Stimulated activated CD4-positive, alpha-beta T cell treated with anti-CD3 and anti-CD28 coated beads, Interleukin-15, amount 100 ng/mL, for 24 hours (primary cell): ENCODE measurements at regions not wholly inside any gene's neighbourhood (a gene's known extent, or its start where the extent isn't known, plus 50 kb on each side); places are given as distances from the start of the nearest gene placed in this dataset.
"Not testable (repeated sequence)": the region's sequence is repeated elsewhere in the genome, so short reads cannot be mapped to it uniquely, and the experiment has no call there.

Experiments
- DNase-seq: peaks from one replicate; pipeline ENCODE4 v3.0.0-alpha.2; 2020

GRCh38 chr18:2197946-2198345, 373.4 kb downstream of the METTL4 start:
- no peak for DNase-seq

GRCh38 chr18:2199060-2199459, 372.2 kb downstream of the METTL4 start:
- no peak for DNase-seq

GRCh38 chr18:2201036-2201600, 370.2 kb downstream of the METTL4 start:
- DNase-seq = no peak

GRCh38 chr18:2204736-2205135, 366.6 kb downstream of the METTL4 start:
- DNase-seq = no peak

GRCh38 chr18:2207294-2207693, 364.0 kb downstream of the METTL4 start:
- no peak for DNase-seq

- DNase-seq = no peak
Observed at GRCh38 chr18:2212598-2213205, 358.6 kb downstream of the METTL4 start.

- no peak for DNase-seq
Observed at GRCh38 chr18:2213905-2214304, 357.4 kb downstream of the METTL4 start.

- no peak for DNase-seq
Observed at GRCh38 chr18:2217356-2217755, 353.9 kb downstream of the METTL4 start.

GRCh38 chr18:2218101-2218500, 353.2 kb downstream of the METTL4 start:
- DNase-seq = no peak

GRCh38 chr18:2219706-2220105, 351.6 kb downstream of the METTL4 start:
- no peak for DNase-seq

GRCh38 chr18:2222270-2223185, 348.8 kb downstream of the METTL4 start:
- DNase-seq = no peak

GRCh38 chr18:2223449-2223848, 347.9 kb downstream of the METTL4 start:
- DNase-seq = no peak

- no peak for DNase-seq
Observed at GRCh38 chr18:2223849-2224248, 347.5 kb downstream of the METTL4 start.

- no peak for DNase-seq
Observed at GRCh38 chr18:2236232-2236631, 335.1 kb downstream of the METTL4 start.

- no peak for DNase-seq
Observed at GRCh38 chr18:2237706-2238105, 333.6 kb downstream of the METTL4 start.

- no peak for DNase-seq
Observed at GRCh38 chr18:2240311-2240705, 331.0 kb downstream of the METTL4 start.

GRCh38 chr18:2244641-2245040, 326.7 kb downstream of the METTL4 start:
- DNase-seq = no peak

- not testable (repeated sequence) for DNase-seq
Observed at GRCh38 chr18:2247101-2247500, 324.2 kb downstream of the METTL4 start.

- DNase-seq = no peak
Observed at GRCh38 chr18:2254977-2255376, 316.3 kb downstream of the METTL4 start.

- no peak for DNase-seq
Observed at GRCh38 chr18:2256577-2256976, 314.7 kb downstream of the METTL4 start.

- DNase-seq = no peak
Observed at GRCh38 chr18:2258954-2259353, 312.4 kb downstream of the METTL4 start.

GRCh38 chr18:2263303-2263890, 307.9 kb downstream of the METTL4 start:
- DNase-seq = no peak

- no peak for DNase-seq
Observed at GRCh38 chr18:2274613-2275012, 296.7 kb downstream of the METTL4 start.

- DNase-seq = no peak
Observed at GRCh38 chr18:2281086-2281485, 290.2 kb downstream of the METTL4 start.
